Liver (tissue), 7 donors: ENCODE measurements at regions not wholly inside any gene's neighbourhood (a gene's known extent, or its start where the extent isn't known, plus 50 kb on each side); places are given as distances from the start of the nearest gene placed in this dataset.

Experiments used
- DNase-seq: peaks from one replicate; pipeline ENCODE4 v3.0.0-alpha.2; 2017; ENCODE audit warnings: low spot score
- H3K27ac ChIP-seq, 2 donors: one replicate each; pipeline ENCODE4 v1.7.0; 2013; ENCODE audit warnings: inconsistent platforms in 2 of 2, low read length in 2 of 2, control low read depth in 1 of 2, low read depth in 1 of 2, mild to moderate bottlenecking in 1 of 2
- H3K27me3 ChIP-seq, 4 donors: one replicate each; pipeline versions ENCODE4 v1.6.1 to v1.7.0; 2013; ENCODE audit warnings: low read length in 3 of 4, inconsistent platforms in 1 of 4, mild to moderate bottlenecking in 1 of 4, moderate library complexity in 1 of 4; ENCODE audit not compliant: control insufficient read depth in 4 of 4, insufficient read depth in 4 of 4
- H3K36me3 ChIP-seq, 4 donors: one replicate each; pipeline versions ENCODE4 v1.6.1 to v1.7.0; 2013; ENCODE audit warnings: low read length in 3 of 4, mild to moderate bottlenecking in 3 of 4, low read depth in 1 of 4, moderate library complexity in 1 of 4; ENCODE audit not compliant: control insufficient read depth in 4 of 4, insufficient read depth in 3 of 4
- H3K4me1 ChIP-seq, 4 donors: one replicate each; pipeline versions ENCODE4 v1.6.1 to v1.7.0; 2013; ENCODE audit warnings: low read length in 3 of 4, mild to moderate bottlenecking in 3 of 4, moderate library complexity in 1 of 4; ENCODE audit not compliant: control insufficient read depth in 4 of 4, insufficient read depth in 4 of 4
- H3K4me3 ChIP-seq, 3 donors: one replicate each; pipeline versions ENCODE4 v1.6.1 to v1.7.0; 2013; ENCODE audit warnings: low read length in 3 of 3, control low read depth in 1 of 3, low read depth in 1 of 3, mild to moderate bottlenecking in 1 of 3
- H3K9ac ChIP-seq, 2 donors: one replicate each; pipeline ENCODE4 v1.7.0; 2013; ENCODE audit warnings: low read length in 2 of 2, mild to moderate bottlenecking in 2 of 2, moderate library complexity in 2 of 2, control low read depth in 1 of 2, low read depth in 1 of 2
- H3K9me3 ChIP-seq, 4 donors: one replicate each; pipeline versions ENCODE4 v1.6.1 to v1.7.0; 2013; ENCODE audit warnings: low read length in 3 of 4; ENCODE audit not compliant: control insufficient read depth in 4 of 4
- EGR1 ChIP-seq, 2 donors: IDR thresholded peaks; 2 replicates each; pipeline ENCODE4 v1.6.1; 2016 to 2018; ENCODE audit warnings: antibody characterized with exemption in 2 of 2, low read depth in 2 of 2
- FOXA1 ChIP-seq: IDR thresholded peaks from 2 replicates; pipeline ENCODE4 v1.6.1; 2016; ENCODE audit warnings: antibody characterized with exemption
- FOXA2 ChIP-seq: IDR thresholded peaks from 2 replicates; pipeline ENCODE4 v1.6.1; 2016; ENCODE audit warnings: antibody characterized with exemption
- GABPA ChIP-seq, 2 donors: IDR thresholded peaks in 1 of 2; conservative IDR thresholded peaks in 1 of 2; 2 replicates each; pipeline ENCODE4 v1.6.1; 2016; ENCODE audit warnings: antibody characterized with exemption in 2 of 2, mild to moderate bottlenecking in 1 of 2, moderate library complexity in 1 of 2
- HNF4A ChIP-seq, 2 donors: conservative IDR thresholded peaks; 2 replicates each; pipeline ENCODE4 v1.6.1; 2016; ENCODE audit warnings: antibody characterized with exemption in 2 of 2, mild to moderate bottlenecking in 2 of 2
- JUND ChIP-seq, 2 donors: IDR thresholded peaks; 2 replicates each; pipeline ENCODE4 v1.6.1; 2016; ENCODE audit warnings: antibody characterized with exemption in 2 of 2
- MAX ChIP-seq: IDR thresholded peaks from 2 replicates; pipeline ENCODE4 v1.6.1; 2016; ENCODE audit warnings: antibody characterized with exemption
- NR2F2 ChIP-seq: IDR thresholded peaks from 2 replicates; pipeline ENCODE4 v1.6.1; 2016; ENCODE audit warnings: antibody characterized with exemption
- SP1 ChIP-seq: IDR thresholded peaks from 2 replicates; pipeline ENCODE4 v1.6.1; 2018; ENCODE audit warnings: antibody characterized with exemption, mild to moderate bottlenecking
- TAF1 ChIP-seq: conservative IDR thresholded peaks from 2 replicates; pipeline ENCODE4 v1.6.1; 2016; ENCODE audit warnings: antibody characterized with exemption, mild to moderate bottlenecking
- whole genome bisulfite sequencing: extraction: QIAGEN DNeasy Blood & Tissue Kit; methylation state at CpG from one replicate; pipeline ENCODE4 v1.1.7; 2013; 5-methylcytosine and 5-hydroxymethylcytosine counted together
- TF ChIP-seq, protein P1 (sequence below): IDR thresholded peaks from 2 replicates; pipeline ENCODE4 v1.6.1; 2016; ENCODE audit warnings: antibody characterized with exemption
- TF ChIP-seq, protein P2 (sequence below): IDR thresholded peaks from 2 replicates; pipeline ENCODE4 v1.6.1; 2016; ENCODE audit warnings: antibody characterized with exemption, mild to moderate bottlenecking
- donor health status: healthy.
- donor health status: healthy.
- donor health status: healthy.
- donor health status: healthy.

- peaks cover 0 to 15% (median 2%) of the 10 kb centered on the region in 4 donors for H3K36me3 ChIP-seq
- no peak for DNase-seq
- H3K4me1 ChIP-seq: peaks cover 0 to 16% (median 3%) of the 10 kb centered on the region in 4 donors
- no peak for TF ChIP-seq HNF4A (conservative IDR thresholded peaks at IDR 0.05)
- WGBS: 88% methylated on average over 12 of the region's 12 CpGs
- H3K27me3 ChIP-seq: no peaks in the 10 kb centered on the region
- no peak overlapping the region for H3K27ac ChIP-seq
- H3K9me3 ChIP-seq: no peaks in the 10 kb centered on the region
- H3K9ac ChIP-seq: no peak overlapping the region
- no peak overlapping the region for H3K4me3 ChIP-seq
These were observed 118.3 kb downstream of the NCOR2 start for GRCh38 chr12:124448955-124449622.

DNA sequence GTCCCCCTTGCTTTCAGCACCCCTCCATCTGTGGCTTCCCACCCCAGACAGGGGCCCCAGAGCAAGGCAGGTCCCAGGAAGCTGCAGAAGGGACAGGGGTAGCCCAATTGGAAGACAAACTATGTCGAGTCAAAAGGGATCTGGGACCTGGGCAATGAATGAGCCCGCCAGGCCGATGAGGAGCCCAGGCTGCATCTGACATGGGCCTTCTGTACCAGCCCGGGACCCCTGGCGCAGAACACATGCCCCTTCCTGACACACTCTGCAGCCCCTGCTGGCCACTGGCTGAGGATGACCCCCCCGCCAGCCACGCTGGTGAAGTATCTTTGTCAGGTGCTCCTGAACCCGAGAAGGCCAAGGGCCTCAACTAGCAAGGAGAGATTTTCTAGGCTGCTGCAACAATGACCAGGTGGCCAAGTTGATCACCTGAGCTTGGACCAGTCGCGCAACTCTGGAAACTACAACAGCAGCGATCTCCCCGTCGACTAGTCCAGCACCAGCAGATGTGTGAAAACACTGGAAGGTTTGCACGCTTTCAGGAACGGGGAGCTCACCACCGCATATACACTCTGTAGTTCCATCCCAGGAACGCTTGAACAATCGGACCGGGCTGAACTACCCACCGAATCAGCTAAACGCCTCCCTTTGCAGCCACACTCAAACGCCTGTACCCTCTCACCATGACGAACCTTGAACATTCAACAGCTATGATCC lies 119.0 kb downstream of the NCOR2 start:
- Histone ChIP-seq H3K9me3 (no peaks in the 10 kb centered on the region), H3K27me3 (no peaks in the 10 kb centered on the region), H3K27ac (no peak overlapping the region), H3K4me3 (no peak overlapping the region), H3K36me3 (peaks cover 0 to 15% (median 5%) of the 10 kb centered on the region in 4 donors), H3K9ac (no peak overlapping the region), H3K4me1 (peaks cover 0 to 11% (median under 1%) of the 10 kb centered on the region in 4 donors)
- WGBS: 98% methylated on average over 23 of the region's 23 CpGs
- no peak for TF ChIP-seq FOXA2
- no peak for TF ChIP-seq SP1
- no peak for TF ChIP-seq TAF1
- no peak for TF ChIP-seq MAX
- TF ChIP-seq JUND (IDR thresholded peaks at IDR 0.05): no peak
- TF ChIP-seq NR2F2: no peak
- no peak for TF ChIP-seq FOXA1
- no peak for TF ChIP-seq GABPA (IDR thresholded peaks at IDR 0.05 in 1 of 2, conservative IDR thresholded peaks at IDR 0.05 in 1 of 2)
- TF ChIP-seq, protein P1, sequence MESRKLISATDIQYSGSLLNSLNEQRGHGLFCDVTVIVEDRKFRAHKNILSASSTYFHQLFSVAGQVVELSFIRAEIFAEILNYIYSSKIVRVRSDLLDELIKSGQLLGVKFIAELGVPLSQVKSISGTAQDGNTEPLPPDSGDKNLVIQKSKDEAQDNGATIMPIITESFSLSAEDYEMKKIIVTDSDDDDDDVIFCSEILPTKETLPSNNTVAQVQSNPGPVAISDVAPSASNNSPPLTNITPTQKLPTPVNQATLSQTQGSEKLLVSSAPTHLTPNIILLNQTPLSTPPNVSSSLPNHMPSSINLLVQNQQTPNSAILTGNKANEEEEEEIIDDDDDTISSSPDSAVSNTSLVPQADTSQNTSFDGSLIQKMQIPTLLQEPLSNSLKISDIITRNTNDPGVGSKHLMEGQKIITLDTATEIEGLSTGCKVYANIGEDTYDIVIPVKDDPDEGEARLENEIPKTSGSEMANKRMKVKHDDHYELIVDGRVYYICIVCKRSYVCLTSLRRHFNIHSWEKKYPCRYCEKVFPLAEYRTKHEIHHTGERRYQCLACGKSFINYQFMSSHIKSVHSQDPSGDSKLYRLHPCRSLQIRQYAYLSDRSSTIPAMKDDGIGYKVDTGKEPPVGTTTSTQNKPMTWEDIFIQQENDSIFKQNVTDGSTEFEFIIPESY: no peak
- TF ChIP-seq, protein P2, sequence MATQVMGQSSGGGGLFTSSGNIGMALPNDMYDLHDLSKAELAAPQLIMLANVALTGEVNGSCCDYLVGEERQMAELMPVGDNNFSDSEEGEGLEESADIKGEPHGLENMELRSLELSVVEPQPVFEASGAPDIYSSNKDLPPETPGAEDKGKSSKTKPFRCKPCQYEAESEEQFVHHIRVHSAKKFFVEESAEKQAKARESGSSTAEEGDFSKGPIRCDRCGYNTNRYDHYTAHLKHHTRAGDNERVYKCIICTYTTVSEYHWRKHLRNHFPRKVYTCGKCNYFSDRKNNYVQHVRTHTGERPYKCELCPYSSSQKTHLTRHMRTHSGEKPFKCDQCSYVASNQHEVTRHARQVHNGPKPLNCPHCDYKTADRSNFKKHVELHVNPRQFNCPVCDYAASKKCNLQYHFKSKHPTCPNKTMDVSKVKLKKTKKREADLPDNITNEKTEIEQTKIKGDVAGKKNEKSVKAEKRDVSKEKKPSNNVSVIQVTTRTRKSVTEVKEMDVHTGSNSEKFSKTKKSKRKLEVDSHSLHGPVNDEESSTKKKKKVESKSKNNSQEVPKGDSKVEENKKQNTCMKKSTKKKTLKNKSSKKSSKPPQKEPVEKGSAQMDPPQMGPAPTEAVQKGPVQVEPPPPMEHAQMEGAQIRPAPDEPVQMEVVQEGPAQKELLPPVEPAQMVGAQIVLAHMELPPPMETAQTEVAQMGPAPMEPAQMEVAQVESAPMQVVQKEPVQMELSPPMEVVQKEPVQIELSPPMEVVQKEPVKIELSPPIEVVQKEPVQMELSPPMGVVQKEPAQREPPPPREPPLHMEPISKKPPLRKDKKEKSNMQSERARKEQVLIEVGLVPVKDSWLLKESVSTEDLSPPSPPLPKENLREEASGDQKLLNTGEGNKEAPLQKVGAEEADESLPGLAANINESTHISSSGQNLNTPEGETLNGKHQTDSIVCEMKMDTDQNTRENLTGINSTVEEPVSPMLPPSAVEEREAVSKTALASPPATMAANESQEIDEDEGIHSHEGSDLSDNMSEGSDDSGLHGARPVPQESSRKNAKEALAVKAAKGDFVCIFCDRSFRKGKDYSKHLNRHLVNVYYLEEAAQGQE: no peak
- TF ChIP-seq EGR1 (IDR thresholded peaks at IDR 0.05; ENCODE audit: low read depth in 2 of 2): no peak
- TF ChIP-seq HNF4A (conservative IDR thresholded peaks at IDR 0.05): no peak
- DNase-seq: no peak
